CD14-positive monocyte (primary cell): ENCODE measurements at regions not wholly inside any gene's neighbourhood (a gene's known extent, or its start where the extent isn't known, plus 50 kb on each side); places are given as distances from the start of the nearest gene placed in this dataset.

Experiments
- DNase-seq, 3 donors: peaks; one replicate each; pipeline ENCODE4 v3.0.0-alpha.2; 2011 to 2022
- H2AFZ ChIP-seq: 2 replicates; pipeline ENCODE4 v1.6.0; 2012; ENCODE audit warnings: mild to moderate bottlenecking, low read depth, low read length, inconsistent platforms; ENCODE audit not compliant: insufficient read depth, poor library complexity, severe bottlenecking
- H3K27ac ChIP-seq, 2 donors: 1 replicate in 1 of 2; 2 replicates in 1 of 2; pipeline ENCODE4 v1.5.1; 2012 to 2013; ENCODE audit warnings: low read length in 2 of 2, control low read depth in 1 of 2, inconsistent platforms in 1 of 2, low read depth in 1 of 2, mild to moderate bottlenecking in 1 of 2
- H3K27me3 ChIP-seq, 2 donors: one replicate each; pipeline versions ENCODE4 v1.6.0 to v1.6.1; 2011 to 2013; ENCODE audit warnings: low read length in 2 of 2; ENCODE audit not compliant: control insufficient read depth in 2 of 2, insufficient read depth in 2 of 2
- H3K36me3 ChIP-seq, 2 donors: replicated peaks in 1 of 2; 1 replicate in 1 of 2; 2 replicates in 1 of 2; pipeline versions ENCODE4 v1.5.1 to v1.6.1; 2012 to 2013; ENCODE audit warnings: low read length in 2 of 2, control low read depth in 1 of 2, inconsistent platforms in 1 of 2, mild to moderate bottlenecking in 1 of 2; ENCODE audit not compliant: insufficient read depth in 2 of 2, control insufficient read depth in 1 of 2
- H3K4me1 ChIP-seq, 2 donors: 1 replicate in 1 of 2; 2 replicates in 1 of 2; pipeline versions ENCODE4 v1.5.1 to v1.6.1; 2012 to 2013; ENCODE audit warnings: low read length in 2 of 2, control low read depth in 1 of 2, inconsistent platforms in 1 of 2, mild to moderate bottlenecking in 1 of 2, moderate library complexity in 1 of 2; ENCODE audit not compliant: insufficient read depth in 2 of 2, control insufficient read depth in 1 of 2
- H3K4me2 ChIP-seq: replicated peaks from 2 replicates; pipeline ENCODE3; 2012; ENCODE audit warnings: low read length, moderate library complexity, mild to moderate bottlenecking; ENCODE audit not compliant: poor library complexity, severe bottlenecking; ENCODE audit errors: extremely low read depth
- H3K4me3 ChIP-seq, 3 experiments: fragments of 200-600 bp in 1 of 3; sonication (generic) in 1 of 3; replicated peaks in 1 of 3; 1 replicate in 2 of 3; 2 replicates in 1 of 3; pipeline ENCODE4 v1.5.1; 2011 to 2013; ENCODE audit warnings: low read length in 3 of 3, mild to moderate bottlenecking in 3 of 3, control low read depth in 2 of 3, low read depth in 2 of 3, inconsistent platforms in 1 of 3, moderate library complexity in 1 of 3
- H3K79me2 ChIP-seq: 2 replicates; pipeline ENCODE4 v1.6.0; 2012; ENCODE audit warnings: mild to moderate bottlenecking, control low read depth, inconsistent platforms, low read length, moderate library complexity; ENCODE audit not compliant: insufficient read depth
- H3K9ac ChIP-seq: 2 replicates; pipeline ENCODE4 v1.6.0; 2017; ENCODE audit warnings: low read length, mild to moderate bottlenecking; ENCODE audit not compliant: insufficient read depth, poor library complexity, severe bottlenecking
- H3K9me3 ChIP-seq, 2 donors: replicated peaks in 1 of 2; 1 replicate in 1 of 2; 2 replicates in 1 of 2; pipeline versions ENCODE4 v1.5.1 to v1.6.1; 2012 to 2013; ENCODE audit warnings: low read length in 2 of 2, control low read depth in 1 of 2; ENCODE audit not compliant: control insufficient read depth in 1 of 2, insufficient read depth in 1 of 2
- H4K20me1 ChIP-seq: 2 replicates; pipeline ENCODE4 v1.6.0; 2012; ENCODE audit warnings: mild to moderate bottlenecking, low read length, control low read depth, moderate library complexity; ENCODE audit not compliant: insufficient read depth
- H3K27ac Mint-ChIP-seq, 7 donors: one replicate each; pipeline ENCODE4 v1.8.0; 2020; ENCODE audit warnings: mild to moderate bottlenecking in 7 of 7, mixed read lengths in 7 of 7, moderate library complexity in 6 of 7, inconsistent platforms in 2 of 7
- H3K27me3 Mint-ChIP-seq, 3 donors: one replicate each; pipeline ENCODE4 v1.8.0; 2021 to 2022; ENCODE audit warnings: low read depth in 3 of 3, mild to moderate bottlenecking in 3 of 3, mixed read lengths in 3 of 3, moderate library complexity in 3 of 3, inconsistent platforms in 1 of 3
- H3K36me3 Mint-ChIP-seq, 2 donors: one replicate each; pipeline ENCODE4 v1.8.0; 2020; ENCODE audit warnings: mixed read lengths in 2 of 2, inconsistent platforms in 1 of 2, mild to moderate bottlenecking in 1 of 2
- H3K4me1 Mint-ChIP-seq: one replicate; pipeline ENCODE4 v1.8.0; 2020; ENCODE audit warnings: mild to moderate bottlenecking, mixed read lengths
- H3K4me3 Mint-ChIP-seq, 2 donors: one replicate each; pipeline ENCODE4 v1.8.0; 2020; ENCODE audit warnings: mild to moderate bottlenecking in 2 of 2, mixed read lengths in 2 of 2, moderate library complexity in 1 of 2
- H3K9me3 Mint-ChIP-seq, 7 donors: one replicate each; pipeline ENCODE4 v1.8.0; 2020 to 2022; ENCODE audit warnings: mixed read lengths in 7 of 7, mild to moderate bottlenecking in 6 of 7, moderate library complexity in 6 of 7, inconsistent platforms in 2 of 7
- CTCF ChIP-seq: fragments of 200-600 bp; IDR thresholded peaks from one replicate; pipeline ENCODE4 v1.8.0; 2022; ENCODE audit warnings: antibody characterized with exemption, mild to moderate bottlenecking
- WGBS: methylation state at CpG from one replicate; pipeline ENCODE4 v1.1.5; 2013; ENCODE audit warnings: missing lambda C conversion rate; ENCODE audit not compliant: insufficient coverage; 5-methylcytosine and 5-hydroxymethylcytosine counted together
- intact Hi-C, 2 donors: fragments of 100-400 bp; cut with micrococcal nuclease; formaldehyde crosslinking; loops; one replicate each; pipeline versions ENCODE4 v1.15.0 to v1.15.1; 2023

GRCh38 chr10:55631071-55631654 lies 729.9 kb downstream of the ZWINT start:
- no peaks in the 10 kb centered on the region for H4K20me1 ChIP-seq
- peak overlapping the region in 1 of 3 experiments; percentile 51 for H3K4me3 ChIP-seq
- H3K4me1 ChIP-seq, result no peaks in the 10 kb centered on the region
- peaks cover 36 to 53% (median 43%) of the 10 kb centered on the region in 3 donors for H3K27me3 Mint-ChIP-seq
- H3K79me2 ChIP-seq, result no peaks in the 10 kb centered on the region
- 1% methylated on average over 48 of the region's 49 CpGs for WGBS
- H3K36me3 ChIP-seq, result no peaks in the 10 kb centered on the region
- H3K9ac ChIP-seq, result no peak overlapping the region
- TF ChIP-seq CTCF, result no peak
- H3K4me1 Mint-ChIP-seq, result peaks cover 11% of the 10 kb centered on the region
- H2AFZ ChIP-seq, result peak overlapping the region; percentile 24
- H3K27me3 ChIP-seq, result peaks cover 25 to 55% of the 10 kb centered on the region in 2 donors
- intact Hi-C loops, result no loop called here
- peaks cover 0 to 10% (median 7%) of the 10 kb centered on the region in 7 donors for H3K9me3 Mint-ChIP-seq
- no peak overlapping the region for H3K27ac Mint-ChIP-seq
- H3K9me3 ChIP-seq, result peaks cover 0 to 7% of the 10 kb centered on the region in 2 donors
- H3K4me3 Mint-ChIP-seq, result peak overlapping the region in 1 of 2 donors; percentile 86
- no peak overlapping the region for H3K27ac ChIP-seq
- DNase-seq, result no peak
- peak overlapping the region; percentile 62 for H3K4me2 ChIP-seq
- peaks cover 0 to 2% of the 10 kb centered on the region in 2 donors for H3K36me3 Mint-ChIP-seq

- Histone ChIP-seq H4K20me1 (no peaks in the 10 kb centered on the region), H3K27ac (no peak overlapping the region), H3K9ac (no peak overlapping the region), H3K27me3 (peaks cover 25 to 55% of the 10 kb centered on the region in 2 donors), H2AFZ (peak overlapping the region; percentile 24), H3K9me3 (peaks cover 0 to 7% of the 10 kb centered on the region in 2 donors), H3K4me3 (peak overlapping the region in 1 of 3 experiments; percentile 51), H3K79me2 (no peaks in the 10 kb centered on the region), H3K4me1 (no peaks in the 10 kb centered on the region), H3K4me2 (peak overlapping the region; percentile 62), H3K36me3 (no peaks in the 10 kb centered on the region)
- Mint-ChIP-seq H3K9me3 (peaks cover 0 to 10% (median 7%) of the 10 kb centered on the region in 7 donors), H3K4me3 (peak overlapping the region in 1 of 2 donors; percentile 86), H3K36me3 (peaks cover 0 to 2% of the 10 kb centered on the region in 2 donors), H3K27ac (no peak overlapping the region), H3K4me1 (peaks cover 11% of the 10 kb centered on the region), H3K27me3 (peaks cover 40 to 56% (median 43%) of the 10 kb centered on the region in 3 donors)
- under 1% methylated on average over 30 of the region's 35 CpGs for WGBS
- intact Hi-C loops, result no loop called here
- TF ChIP-seq CTCF, result no peak
- DNase-seq, result no peak
Measured at GRCh38 chr10:55630491-55631056, 730.5 kb downstream of the ZWINT start.
